Mammary epithelial cell (primary cell): ENCODE measurements at regions not wholly inside any gene's neighbourhood (a gene's known extent, or its start where the extent isn't known, plus 50 kb on each side); places are given as distances from the start of the nearest gene placed in this dataset.

Experiments
- CTCF ChIP-seq, 2 donors: IDR thresholded peaks in 1 of 2; conservative IDR thresholded peaks in 1 of 2; 2 replicates each; pipeline ENCODE4 v1.5.1; 2011 to 2012; ENCODE audit warnings: inconsistent platforms in 2 of 2, low read length in 2 of 2, mild to moderate bottlenecking in 2 of 2, control low read depth in 1 of 2, low read depth in 1 of 2; ENCODE audit not compliant: insufficient read depth in 1 of 2; ENCODE audit errors: extremely low read depth in 1 of 2
- EZH2 ChIP-seq: IDR thresholded peaks from 2 replicates; pipeline ENCODE4 v1.6.1; 2012; ENCODE audit warnings: low read length, inconsistent platforms, borderline replicate concordance

GRCh38 chr2:198653311-198653710 lies 804.4 kb downstream of the SATB2 start:
- no peak for TF ChIP-seq CTCF (conservative IDR thresholded peaks at IDR 0.05 in 1 of 2, IDR thresholded peaks at IDR 0.05 in 1 of 2; ENCODE audit: extremely low read depth in 1 of 2, insufficient read depth in 1 of 2, low read depth in 1 of 2, low read length in 2 of 2)
- TF ChIP-seq EZH2: no peak
